Ramos (cell line): ENCODE measurements at regions not wholly inside any gene's neighbourhood (a gene's known extent, or its start where the extent isn't known, plus 50 kb on each side); places are given as distances from the start of the nearest gene placed in this dataset.
"Not testable (repeated sequence)": the region's sequence is repeated elsewhere in the genome, so short reads cannot be mapped to it uniquely, and the experiment has no call there.

Source experiments
- in situ Hi-C: fragments of 300-500 bp; cut with MboI; formaldehyde crosslinking; loops from one replicate; pipeline ENCODE4 v1.14.3; 2022; ENCODE audit warnings: low sequenced_read_pairs; ENCODE audit not compliant: unreplicated experiment

DNA sequence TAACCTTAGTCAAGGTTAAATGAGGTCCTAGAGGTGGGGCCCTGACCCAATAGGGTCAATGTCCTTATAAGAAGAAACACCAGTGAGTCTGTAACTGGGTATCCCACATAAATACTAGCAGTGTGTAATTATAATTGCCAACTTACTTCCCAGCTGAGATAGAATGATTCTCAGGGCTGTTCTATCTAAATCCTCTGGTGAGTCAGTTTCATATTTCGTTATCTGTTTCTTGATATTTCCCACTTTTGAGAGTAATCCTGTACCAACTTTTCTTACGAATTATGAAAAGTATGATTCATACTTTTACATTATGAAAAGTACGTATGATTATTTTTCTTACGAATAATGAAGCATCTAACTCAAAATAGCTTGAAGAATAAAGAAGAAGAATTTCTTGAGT lies 546.8 kb upstream of the NETO1 start:
- in situ Hi-C loops, result no loop called here

DNA sequence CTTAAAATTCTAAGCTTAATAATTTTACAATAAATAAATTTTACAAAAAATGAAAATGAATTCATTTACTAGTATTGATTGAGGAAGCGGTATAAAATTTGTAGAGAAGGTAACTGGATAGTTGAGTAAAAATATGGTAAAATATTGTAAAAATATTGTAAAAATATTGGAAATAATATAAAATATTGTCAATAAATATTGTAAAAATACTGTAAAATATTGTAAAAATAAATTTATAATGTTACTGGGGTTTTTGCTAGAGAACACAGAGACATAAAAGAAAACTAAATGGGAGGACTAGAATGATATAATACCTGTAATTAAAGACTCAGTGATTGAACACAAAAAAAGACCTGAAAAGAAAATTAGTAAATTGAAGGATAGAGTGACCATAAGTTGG lies 546.3 kb upstream of the NETO1 start:
- in situ Hi-C loops, result no loop called here

DNA sequence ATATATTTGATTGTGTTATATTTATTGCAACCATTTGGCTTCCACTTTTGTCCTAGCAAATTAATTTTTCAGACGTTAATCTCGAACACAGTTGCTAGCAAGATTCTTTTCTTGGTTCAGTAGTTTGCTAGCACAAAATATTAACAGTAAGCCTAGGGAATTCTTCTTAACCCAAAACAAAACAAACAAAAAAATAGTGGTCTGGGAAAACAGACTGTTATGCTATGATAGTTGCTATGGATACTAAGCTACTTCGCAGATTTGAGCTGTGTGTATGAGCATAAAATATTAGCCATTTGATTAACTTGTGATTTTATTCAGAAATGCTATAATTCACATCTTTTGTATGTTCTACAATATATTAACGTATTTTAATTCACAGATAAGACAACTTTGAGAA lies 541.5 kb upstream of the NETO1 start:
- in situ Hi-C loops, result no loop called here

DNA sequence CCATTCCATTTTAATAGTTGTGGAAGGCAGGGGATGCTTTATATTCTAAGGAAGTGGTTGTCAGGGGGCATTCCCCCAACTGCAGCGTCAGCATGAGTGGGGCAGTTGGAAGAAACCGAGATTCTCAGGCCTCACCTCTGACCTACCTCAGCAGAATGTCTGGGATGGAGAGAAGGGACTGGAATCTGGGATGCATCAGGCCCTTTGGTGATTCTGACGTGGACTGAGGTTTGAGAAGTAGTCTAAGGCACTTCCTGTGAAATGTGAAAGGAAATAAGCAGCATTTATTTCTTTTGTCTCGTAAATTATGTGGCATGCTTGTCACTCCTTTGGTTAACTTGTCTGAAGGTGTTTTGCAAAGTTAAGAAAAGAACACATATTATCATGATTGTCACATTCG lies 540.7 kb upstream of the NETO1 start:
- in situ Hi-C loops, result no loop called here

DNA sequence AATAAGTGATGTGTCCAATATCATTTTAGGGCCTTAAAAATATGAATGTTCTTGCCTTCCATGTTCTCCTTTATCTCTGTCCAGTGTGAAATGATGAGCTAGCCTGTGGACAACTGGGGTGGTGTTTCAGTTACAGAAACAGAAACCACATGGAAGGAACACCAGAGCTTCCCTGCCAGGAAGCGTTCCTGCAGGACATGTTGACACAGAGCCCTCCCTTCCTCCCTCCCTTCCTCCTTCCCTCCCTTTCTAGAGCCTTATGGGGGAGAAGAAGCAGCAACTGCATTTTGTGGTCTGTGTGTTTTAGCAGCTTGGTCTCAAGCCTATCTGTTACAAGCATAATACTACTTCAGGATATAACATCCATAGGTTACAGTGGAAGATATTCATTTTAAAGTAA lies 539.7 kb upstream of the NETO1 start:
- in situ Hi-C loops, result no loop called here

DNA sequence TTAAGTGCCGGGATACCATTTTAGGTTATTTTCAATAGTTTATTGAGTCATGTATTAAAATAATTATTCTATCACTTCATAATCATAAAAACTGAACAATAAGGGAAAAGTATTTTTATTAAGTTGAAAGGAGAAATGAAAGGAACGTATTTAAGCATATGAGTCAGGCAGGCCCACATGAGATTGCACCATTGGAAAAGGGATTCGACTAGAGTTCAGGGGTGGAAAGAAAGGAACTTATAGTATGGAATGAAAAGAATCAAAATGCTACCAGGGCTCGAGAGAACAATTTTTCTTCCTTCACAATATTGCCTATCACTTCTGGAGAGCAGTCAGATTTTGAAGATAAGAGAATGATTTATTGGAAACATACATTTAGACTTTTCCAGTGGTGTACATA lies 516.5 kb upstream of the NETO1 start:
- in situ Hi-C loops, result no loop called here

DNA sequence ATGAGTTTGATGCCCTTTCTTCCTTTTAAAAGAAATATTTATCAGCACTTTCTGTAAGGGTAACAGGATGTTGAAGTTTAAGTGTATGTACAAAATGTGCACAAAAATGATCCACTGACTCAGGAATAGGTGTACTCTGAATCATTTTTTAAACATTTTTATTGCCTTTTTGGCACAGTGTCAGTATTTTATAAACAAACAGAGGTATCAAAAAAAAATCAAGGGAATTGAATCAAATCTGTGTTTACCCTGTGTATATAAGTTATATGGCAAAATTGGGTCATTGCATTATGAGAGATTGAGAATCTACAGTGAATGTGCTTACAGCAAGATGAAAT lies 513.9 kb upstream of the NETO1 start:
- in situ Hi-C loops, result no loop called here

DNA sequence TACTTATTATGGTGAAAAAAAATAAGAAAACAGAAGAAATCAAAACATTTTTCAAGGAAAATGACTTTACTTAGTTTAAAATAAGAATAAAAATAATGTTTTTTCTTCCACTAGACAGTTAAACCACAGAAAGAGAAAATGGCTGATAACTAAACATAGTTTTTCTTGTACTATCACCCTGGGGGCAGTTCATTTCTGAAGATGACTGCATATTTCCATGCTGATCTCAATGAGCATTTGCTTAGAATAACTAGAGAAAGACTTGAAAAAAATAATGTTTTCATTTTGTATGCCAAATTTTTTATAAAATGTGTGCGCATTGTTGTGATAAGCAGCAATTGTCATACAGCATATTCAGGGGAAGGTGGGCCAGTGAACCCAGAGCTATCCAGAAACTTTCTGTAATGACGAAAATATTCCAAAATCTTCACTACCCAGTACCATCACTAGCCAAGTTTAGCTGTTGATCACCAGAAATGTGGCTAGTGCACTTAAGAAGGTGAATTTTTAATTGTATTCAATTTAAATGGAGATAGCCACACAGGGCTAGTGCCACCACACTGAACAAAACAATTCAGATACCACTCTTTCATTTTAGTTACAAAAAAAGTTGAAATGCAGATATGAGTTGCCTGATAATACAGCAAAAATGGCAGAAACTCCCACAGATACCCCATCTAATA lies 513.4 kb upstream of the NETO1 start:
- in situ Hi-C loops, result no loop called here

DNA sequence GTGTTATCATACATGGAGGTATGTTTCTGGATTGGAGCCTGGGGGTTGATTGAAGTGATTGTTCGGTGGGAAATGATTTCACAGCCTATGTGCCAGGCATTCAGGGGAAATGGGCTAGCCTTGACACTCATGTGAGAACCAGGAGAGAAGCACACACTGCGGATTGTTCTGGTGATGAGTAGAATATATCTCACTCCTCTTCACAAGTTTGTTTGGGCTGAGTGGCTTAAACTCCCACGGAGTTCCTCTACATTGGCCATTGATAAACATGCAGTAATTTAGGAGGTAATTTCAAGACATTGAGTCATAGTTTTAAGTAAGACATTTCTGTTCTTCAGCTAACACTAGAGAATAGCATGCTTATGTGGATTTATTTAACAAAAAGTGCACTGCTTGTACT lies 498.9 kb upstream of the NETO1 start:
- in situ Hi-C loops, result no loop called here

DNA sequence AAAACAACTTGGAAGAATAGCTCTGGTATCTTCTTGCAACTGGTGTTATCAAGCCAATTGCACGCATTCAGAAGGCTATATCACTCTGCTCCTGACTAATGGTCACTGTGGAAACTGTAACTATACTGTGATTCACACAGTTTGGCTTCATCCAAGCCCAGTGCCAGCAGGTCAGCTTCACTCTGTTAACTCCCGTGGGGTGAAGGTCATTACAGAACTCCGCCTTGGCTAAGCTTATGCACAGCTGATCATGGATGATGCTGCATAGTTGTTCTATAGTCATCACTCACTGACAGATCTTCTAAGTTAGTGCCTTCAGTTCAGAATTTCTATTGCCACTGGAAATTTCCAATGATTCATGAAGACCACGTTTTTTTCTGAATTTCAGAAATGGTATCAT lies 497.2 kb upstream of the NETO1 start:
- in situ Hi-C loops, result no loop called here

DNA sequence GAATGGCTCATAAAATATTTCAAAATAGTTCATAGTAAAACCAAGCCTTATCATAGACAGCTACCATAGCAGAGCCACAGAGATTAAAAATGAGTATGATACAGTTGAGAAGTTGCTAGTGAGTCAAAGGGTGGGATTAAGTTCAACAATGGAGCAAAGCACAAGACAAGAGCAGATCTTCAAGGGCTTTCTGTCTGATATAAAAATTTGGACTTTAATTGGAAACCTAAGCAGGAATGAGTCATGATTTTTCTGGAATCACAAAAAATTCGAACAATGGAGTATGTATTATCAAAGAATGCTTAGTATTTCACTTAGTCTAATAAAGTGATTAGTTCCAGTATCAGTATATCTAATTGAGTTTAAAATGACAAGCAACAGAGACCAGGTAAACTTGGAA lies 487.3 kb upstream of the NETO1 start:
- in situ Hi-C loops, result no loop called here

DNA sequence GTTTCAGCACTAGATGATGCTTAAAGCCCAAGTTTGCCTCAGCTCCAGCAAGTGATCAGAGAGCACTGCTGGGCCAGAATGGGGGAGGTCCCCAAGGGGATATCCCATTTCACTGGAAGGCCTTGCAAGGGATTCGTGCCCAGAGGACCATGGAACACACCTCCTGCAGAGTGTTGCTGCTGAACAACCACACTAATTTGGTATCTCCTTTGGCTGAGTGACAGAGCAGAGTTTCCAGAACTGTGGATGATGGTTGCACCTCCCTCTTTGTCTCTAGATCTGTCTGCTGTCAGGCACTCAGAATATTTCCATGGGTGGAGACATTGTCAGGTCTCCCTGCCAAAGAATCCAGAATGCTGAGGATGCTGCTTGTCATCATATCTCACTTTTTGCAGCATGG lies 484.8 kb upstream of the NETO1 start:
- in situ Hi-C loops, result no loop called here

DNA sequence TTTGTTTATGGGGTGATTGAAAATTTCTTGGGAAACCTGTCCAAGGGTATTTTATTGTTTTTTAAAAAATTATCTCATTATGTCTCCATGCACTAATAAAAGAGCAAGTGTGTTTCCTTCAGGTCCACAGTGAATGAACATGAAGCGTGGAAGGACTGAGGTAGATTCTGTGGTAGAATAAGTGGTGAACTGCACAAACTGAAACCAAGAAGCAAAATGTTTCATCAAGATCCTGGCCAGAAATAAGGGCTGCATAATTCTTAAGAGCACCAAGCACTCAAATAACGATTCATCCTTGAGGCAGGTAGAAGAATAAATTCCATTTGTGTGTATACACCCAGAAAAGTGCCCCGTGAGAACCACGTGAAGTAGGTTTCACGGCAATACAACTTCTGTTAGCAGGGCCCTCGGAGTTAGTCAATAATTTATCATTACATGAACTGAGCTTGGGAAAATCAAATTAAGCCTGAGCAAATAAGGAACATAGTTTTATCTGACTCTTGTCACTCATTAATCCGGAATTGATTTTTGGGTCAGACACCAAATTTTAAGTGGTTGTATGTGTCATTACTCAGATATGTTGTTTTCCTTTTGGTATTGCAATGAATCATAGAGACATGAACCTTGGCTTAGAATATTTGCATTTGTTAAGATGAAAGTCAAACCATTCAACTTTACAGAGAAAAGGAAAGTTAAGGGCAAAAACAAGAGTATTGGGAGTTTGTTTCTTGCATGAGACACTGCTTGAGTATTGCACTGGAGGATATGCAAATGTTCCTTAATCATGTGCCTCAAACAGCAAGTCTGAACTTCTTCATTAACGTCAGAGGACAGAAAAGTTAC lies 472.6 kb upstream of the NETO1 start:
- in situ Hi-C loops, result no loop called here

DNA sequence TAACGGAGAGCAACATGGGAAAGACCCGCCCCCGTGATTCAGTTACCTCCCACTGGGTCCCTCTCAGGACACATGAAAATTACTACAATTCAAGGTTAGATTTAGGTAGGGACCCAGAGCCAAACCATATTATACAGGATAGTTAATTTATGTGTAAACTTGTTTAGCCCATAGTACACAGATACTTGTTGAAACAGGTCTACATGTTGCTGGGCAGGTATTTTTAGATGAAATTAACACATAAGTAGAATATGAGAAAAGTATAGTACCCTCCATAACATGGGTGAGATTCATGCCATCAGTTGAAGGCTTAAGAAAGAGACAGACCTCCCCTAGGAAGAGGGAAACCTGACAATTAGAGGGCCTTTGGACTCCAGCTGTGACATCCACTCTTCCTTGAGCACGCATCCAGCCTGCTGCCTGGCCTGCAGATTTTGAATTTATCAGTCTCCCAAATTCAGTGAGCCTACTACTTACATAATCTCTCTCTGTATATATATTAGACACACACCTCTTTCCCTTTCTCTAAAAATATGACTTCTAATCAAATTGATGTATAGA lies 463.5 kb upstream of the NETO1 start:
- in situ Hi-C loops, result no loop called here

DNA sequence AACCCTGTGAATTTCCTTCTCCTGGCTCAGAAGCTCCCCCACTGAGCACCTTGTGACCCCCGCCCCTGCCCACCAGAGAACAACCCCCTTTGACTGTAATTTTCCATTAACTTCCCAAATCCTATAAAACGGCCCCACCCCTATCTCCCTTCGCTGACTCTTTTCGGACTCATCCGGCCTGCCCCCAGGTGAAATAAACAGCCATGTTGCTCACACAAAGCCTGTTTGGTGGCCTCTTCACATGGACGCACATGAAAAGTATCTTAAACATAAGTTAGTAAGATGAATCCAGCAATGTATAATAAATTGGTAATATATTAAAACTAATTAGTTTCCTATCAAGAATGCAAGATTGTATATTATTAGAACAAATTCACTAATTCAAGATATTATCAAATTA lies 462.3 kb upstream of the NETO1 start:
- in situ Hi-C loops, result not testable (repeated sequence)

DNA sequence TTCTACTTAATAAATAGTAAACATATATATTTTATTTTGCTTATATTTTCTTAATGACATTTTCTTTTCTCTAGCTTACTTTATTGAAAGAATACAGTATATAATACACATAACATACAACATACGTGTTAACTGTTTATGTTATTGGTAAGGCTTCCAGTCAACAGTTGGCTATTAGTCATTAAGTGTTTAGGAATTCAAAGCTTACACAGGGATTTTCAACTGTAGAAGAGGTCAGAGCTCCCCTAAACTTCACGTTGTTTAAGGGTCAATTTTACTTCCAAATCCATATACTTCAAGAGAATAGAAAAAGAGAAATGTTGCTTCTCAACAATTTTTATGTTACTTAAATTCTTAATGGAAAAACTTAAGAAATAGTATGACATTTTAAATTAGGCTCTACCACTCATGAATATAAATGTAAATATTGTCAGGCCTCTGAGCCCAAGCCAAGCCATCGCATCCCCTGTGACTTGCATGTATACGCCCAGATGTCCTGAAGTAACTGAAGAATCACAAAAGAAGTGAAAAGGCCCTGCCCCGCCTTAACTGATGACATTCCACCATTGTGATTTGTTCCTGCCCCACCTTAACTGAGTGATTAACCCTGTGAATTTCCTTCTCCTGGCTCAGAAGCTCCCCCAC lies 456.5 kb upstream of the NETO1 start:
- in situ Hi-C loops, result not testable (repeated sequence)

DNA sequence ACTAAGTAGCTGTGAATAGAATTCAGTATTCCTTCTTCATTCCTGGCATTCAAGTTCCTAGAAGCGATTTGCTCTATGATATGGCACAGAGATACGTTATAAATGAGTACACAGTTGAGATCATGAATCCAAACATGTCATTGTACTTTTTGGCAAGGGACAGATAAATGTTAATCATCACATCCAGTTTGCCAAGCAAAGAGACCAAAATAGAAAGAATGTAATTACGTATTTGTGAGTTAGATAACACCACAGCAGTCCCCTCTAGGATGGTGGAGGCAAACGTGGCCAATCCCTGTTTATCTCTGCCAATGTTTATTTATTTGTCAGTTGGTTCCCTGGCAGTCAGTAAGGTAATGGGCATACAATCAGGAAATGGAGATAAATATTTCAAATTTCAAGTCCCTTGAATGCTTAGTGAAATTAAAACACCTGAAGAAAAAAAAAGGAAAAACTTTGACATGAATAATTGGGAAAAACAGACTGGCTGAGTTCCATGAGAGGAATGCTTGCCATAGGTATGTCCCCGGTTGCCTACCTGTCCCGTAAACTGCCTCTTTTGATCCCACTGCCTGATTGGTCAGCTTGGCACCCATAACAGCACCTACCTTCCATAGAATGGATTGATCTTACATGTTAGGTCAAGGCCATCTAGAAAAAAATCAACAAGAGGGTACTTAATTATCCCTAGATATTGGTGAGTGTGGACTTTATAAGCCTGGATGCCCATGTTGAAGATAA lies 451.1 kb upstream of the NETO1 start:
- in situ Hi-C loops, result no loop called here

DNA sequence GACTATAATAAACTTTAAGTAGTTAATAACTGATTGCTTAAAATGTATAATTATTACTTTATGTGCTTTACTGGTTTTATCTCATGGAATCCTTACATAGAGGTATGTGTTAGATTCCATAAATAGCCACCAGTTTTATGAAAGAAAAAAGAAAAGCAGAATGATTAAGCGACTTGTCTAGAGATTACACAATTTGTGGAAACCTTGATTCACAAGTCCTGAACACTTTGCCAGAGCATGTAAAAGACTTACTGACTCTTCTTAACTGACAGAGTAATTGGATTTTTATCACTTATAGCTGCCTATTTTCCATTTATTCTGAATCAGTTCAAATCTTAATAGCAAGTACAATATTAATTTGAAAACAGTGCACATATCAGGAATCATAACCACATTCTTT lies 448.7 kb upstream of the NETO1 start:
- in situ Hi-C loops, result no loop called here

DNA sequence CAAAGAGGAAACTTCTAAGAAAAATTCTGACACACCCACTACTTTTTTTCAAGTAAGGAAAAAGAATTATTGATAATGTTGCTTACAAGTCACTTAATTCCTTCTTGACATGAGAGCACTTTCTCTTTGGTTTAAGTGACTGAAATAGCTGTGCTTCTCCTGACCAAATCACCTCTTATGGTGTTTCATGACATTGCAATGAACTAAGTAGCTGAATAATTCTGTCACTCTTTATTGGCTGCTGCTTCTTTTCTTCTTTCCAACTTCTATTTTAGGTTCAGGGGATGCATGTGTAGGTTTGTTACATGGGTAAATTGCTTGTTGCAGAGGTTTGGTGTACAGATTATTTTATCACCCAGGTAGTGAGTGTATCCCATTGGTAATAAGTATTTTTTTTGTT lies 447.6 kb upstream of the NETO1 start:
- in situ Hi-C loops, result no loop called here

DNA sequence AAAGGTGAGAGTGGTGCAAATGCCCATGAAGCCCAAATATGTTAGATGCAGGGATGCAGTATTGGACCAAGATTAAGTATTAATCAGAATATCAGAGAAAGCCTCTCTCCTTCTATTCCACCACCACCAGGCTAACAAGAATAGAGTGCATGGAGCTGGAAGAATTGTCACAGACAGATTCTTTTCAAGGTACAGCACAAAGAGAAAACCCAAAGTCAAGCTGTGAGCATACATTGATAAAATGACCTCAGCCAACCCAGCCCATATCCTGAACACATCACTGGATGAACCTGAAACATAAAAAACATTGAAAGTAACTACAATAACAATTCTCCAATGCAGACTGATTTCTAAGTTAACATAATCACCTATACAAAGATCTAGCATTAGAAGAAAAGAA lies 445.7 kb upstream of the NETO1 start:
- in situ Hi-C loops, result no loop called here

DNA sequence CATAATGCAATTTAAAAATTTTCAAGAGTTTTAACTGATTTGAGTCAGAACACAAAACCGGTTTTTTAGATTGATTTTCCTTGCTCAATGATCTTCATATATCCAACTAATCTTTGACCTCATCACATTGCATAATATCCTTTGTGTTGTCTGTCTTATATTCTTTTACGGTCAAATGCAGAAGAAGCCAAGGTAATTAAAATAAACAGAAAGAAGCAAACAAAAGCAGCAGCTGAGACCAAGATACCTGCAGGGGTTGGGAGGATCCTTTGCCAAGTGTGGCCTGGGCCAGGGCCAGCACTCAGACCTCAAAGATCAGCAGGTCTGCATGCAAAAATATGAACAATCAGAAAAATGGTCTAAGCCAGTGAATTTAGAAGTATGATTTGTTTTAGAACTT lies 428.9 kb upstream of the NETO1 start:
- in situ Hi-C loops, result no loop called here
